Stimulated activated naive CD4-positive, alpha-beta T cell (primary cell): ENCODE measurements at regions not wholly inside any gene's neighbourhood (a gene's known extent, or its start where the extent isn't known, plus 50 kb on each side); places are given as distances from the start of the nearest gene placed in this dataset.

ENCODE experiments used
- DNase-seq, 6 experiments: peaks; one replicate each; lab custom pipeline; 2025; lab: John Stamatoyannopoulos, UW

DNA sequence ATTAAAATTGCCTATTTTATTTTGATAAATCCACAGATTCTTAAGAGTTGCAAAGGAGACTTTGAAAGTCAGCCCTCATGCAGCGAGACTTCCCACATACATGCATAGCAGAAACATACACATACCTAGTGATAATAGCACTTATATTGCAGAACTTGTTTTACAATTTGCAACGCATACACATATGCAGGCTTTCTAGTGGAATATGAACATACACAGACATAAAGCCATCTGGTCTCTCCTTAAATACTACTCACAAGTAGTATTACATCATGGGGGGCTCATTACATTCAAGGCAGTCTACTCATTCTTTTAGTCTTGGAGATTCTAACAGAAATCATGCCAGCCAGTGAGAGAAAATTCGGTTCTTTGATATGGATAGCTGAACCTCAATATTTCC is 295.1 kb upstream of the RND3 start:
- DNase-seq, result no peak

DNA sequence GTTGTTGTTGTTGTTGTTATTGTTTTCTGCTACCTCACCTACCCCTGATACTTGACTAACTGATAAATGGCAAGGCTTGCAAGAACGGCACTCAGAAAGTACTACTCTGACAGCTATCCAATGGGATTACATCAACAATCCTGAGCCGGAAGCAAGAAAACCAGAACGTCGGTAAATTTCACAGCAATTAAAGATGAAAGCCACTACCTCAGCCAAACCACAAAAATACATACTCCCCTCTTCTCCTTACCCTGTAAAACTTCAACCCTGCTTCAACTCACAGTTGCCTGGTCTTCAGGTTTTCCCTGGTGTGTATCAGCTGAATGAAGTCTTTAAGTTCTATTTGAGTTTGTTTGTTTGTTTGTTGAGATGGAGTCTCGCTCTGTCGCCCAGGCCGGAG is 293.7 kb upstream of the RND3 start:
- DNase-seq, result no peak

GRCh38 chr2:150778828-150779227 is 291.4 kb upstream of the RND3 start:
- no peak for DNase-seq

- DNase-seq, result no peak
Observed at GRCh38 chr2:150769421-150769820, 282.0 kb upstream of the RND3 start.

DNA sequence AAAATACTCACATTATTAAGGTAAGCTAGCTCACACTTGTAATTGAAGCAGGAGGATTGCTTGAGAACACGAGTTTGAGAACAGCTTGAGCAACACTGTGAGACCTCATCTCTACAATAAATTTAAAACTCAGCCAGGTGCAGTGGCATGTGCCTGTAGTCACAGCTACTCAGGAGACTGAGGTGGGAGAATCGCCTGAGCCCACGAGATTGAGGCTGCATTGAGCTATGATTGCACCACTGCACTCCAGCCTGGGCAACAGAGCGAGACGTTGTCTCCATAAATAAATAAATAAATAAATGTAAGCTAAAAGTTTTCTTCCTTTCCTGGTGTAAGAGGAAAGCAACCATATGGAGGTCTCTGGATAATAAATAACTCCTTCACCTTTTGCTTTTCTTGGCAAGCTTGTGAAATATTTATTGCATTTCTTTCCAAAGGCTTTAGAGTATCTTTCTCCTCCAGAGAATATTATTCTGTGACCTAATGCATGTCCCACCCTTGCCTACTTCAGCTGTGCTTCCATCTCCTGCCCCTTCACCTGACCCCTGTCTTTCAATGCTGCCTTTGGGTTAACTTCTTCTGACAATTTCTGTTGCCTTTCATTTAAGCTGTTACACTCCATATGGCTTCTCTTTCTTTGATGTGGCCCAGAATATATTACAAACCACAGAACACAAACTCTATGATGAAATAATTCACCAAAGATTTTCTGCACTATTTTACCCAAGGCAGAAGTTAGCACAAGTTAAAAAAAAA is 280.7 kb upstream of the RND3 start:
- no peak for DNase-seq

DNA sequence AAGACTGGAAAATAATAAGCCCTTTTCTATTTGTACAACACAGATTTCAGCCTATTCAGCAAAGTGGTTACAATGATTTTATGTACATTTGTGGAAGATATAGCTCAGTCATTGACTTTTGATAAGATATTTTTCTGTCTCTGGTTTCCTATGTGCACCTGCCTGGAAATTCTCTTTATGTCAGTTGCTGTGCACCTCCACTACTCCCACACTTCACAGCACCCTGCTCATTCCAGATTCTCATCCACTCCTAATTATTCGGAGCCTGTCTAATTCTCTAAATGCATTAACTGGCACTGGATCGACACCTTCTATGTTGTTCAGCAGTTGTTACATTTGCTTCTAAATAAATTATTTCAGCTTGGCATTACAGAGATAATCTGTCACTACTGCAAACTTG is 275.1 kb upstream of the RND3 start:
- DNase-seq, result no peak

DNA sequence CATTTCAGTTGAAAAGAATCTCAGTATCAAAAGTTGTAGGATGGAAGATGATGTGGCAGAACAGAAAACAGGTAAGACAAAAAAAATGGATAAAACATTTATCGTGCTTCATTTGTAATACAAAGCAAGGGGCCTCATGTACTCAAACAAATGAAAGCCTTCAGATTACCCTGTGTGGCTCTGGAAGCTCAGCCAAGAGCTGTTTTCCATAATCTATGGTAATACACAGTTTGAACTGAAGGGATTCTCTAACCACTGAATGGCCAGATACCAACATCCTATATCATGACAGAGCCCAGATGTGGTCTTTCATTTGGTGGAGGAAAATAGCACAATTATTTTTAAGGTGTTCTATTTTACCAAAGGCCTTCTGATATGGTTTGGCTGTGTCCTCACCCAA is 272.1 kb upstream of the RND3 start:
- DNase-seq, result no peak

GRCh38 chr2:150759106-150759505 is 271.6 kb upstream of the RND3 start:
- DNase-seq, result no peak

GRCh38 chr2:150752229-150752628 is 264.8 kb upstream of the RND3 start:
- DNase-seq, result no peak

DNA sequence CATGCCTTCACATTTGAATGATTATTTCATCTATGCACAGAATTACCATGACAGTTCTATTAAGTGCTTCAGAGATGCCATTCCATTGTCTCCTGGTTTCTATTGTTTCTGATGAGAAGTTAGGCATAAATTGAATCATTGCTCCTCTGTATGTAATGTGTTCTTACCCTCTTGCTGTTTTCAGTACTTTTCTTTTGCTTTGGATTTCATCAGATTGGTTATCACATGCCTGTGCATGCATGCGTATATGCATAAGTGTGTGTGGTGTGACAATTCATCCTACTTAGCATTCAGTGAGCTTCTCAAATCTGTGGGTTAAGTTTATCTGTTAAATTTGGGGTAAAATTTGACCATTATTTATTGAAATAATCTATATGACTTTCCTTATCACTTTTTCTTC is 263.3 kb upstream of the RND3 start:
- DNase-seq, result no peak

GRCh38 chr2:150742094-150742493 is 254.6 kb upstream of the RND3 start:
- no peak for DNase-seq

GRCh38 chr2:150735894-150736498 is 248.5 kb upstream of the RND3 start:
- no peak for DNase-seq

GRCh38 chr2:150733051-150733618 is 245.7 kb upstream of the RND3 start:
- no peak for DNase-seq

DNA sequence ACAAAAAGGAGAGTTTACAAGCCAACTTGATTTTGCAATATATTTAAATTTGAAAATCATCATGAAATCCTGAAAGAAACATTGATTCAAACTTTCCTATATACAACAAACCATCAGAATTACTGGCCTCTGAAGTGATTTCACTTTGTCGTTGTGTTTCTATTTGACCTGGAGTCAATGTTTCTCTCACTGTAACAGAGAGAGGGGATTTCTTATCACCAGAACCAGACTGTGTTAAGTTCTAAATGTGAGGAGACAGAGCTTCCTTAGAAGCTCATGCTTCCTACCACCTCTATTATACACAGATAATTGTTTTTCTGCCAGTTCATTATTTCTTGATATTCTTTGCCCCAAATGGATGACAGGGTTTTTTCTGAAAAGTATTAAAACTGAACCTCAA is 245.0 kb upstream of the RND3 start:
- DNase-seq, result no peak

DNA sequence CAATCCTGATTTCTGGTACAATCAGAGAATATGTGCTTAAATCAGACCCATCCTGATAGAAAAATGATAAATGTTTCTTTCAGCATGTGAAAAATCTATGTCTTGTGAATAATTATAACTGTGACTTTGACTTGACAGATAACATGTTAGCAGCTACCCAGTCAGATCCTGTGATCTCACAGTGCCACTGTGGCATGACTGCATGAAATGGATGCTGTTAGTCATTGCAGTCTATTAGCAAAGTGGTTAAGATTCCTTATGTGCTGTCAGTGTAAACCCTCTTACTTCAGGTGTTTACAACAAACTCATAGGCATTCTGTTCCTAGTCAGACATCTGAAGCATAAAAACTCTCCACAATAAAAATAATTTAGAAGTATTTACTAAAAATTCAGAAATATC is 244.6 kb upstream of the RND3 start:
- no peak for DNase-seq

GRCh38 chr2:150729495-150729955 is 242.1 kb upstream of the RND3 start:
- no peak for DNase-seq

- DNase-seq, result no peak
Observed at GRCh38 chr2:150718280-150718679, 230.8 kb upstream of the RND3 start.

GRCh38 chr2:150716186-150716585 is 228.7 kb upstream of the RND3 start:
- DNase-seq, result no peak

GRCh38 chr2:150715501-150715900 is 228.0 kb upstream of the RND3 start:
- DNase-seq, result no peak

- no peak for DNase-seq
Observed at GRCh38 chr2:150710916-150711315, 223.4 kb upstream of the RND3 start.

DNA sequence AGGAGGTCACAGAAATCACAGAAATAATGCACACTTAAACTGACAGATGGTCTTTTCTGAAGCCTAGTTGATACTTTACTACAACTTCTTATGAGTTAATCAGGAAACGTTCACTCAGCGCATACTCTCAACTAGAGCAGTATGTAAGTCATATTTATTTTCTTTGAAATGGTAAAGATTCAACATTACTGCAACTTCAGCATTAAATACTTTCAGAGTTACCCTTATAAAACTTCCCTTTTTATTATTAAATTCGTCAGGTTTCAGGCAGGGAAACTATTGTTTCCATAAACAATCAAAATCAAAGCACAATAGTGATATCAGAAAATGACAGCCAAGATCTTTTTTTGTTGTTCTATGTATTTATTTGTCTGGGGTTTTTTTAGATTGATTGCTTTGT is 222.6 kb upstream of the RND3 start:
- no peak for DNase-seq

DNA sequence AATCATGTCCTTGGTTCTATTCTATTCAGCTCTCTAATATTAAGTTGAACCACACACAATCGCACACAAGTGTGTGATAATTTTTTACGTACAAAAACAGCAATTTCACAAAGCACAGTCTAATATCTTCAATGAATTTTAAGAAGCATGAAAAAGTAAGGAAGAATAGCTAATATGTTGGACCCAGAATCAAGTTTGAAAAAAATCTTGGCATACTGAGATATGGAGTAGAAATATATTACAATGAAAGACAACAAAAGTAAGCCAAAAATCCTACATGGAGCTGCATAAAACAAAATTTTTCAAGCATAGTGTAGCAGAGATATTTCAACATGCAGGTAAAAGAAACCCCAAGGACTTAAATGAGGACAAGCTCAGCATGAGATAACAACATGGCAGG is 219.1 kb upstream of the RND3 start:
- no peak for DNase-seq

DNA sequence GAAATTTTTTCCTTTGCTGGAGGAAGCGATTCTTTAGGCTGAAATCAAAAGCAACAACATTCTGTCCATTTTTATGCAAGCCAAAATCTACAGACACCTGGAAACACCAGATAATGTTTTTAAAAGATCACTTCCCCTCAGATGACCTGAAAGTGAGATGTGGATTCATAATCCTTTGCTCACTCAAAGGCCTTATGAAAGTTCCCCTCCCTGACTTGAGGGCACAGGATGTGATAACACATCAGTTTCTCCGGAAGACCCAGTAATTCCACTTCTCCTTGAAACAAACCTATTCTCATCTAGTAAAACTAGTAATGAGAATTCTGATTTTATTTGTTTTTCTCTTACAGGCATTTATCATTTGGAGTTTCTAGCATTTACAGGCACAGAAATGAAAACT is 218.3 kb upstream of the RND3 start:
- no peak for DNase-seq

DNA sequence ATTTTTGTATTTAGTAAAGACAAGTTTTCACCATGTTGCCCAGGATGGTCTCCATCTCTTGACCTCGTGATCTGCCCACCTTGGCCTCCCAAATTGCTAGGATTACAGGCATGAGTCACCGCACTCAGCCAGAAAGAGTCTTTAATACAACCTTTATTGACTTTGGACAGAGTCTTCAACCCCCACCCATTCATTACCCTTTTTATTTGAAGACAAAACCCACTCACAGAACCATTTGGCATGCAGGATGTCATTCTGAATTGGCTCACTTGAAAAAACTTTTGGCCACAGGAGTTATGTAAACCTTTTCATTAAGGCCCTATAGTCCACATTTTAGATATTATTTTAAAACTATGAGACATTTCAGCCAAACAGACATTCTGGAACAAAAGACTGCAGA is 217.9 kb upstream of the RND3 start:
- DNase-seq, result no peak
